Kidney capillary endothelial cell (primary cell): ENCODE measurements at regions not wholly inside any gene's neighbourhood (a gene's known extent, or its start where the extent isn't known, plus 50 kb on each side); places are given as distances from the start of the nearest gene placed in this dataset.

Experiments used
- DNase-seq: peaks from one replicate; pipeline ENCODE4 v3.0.0-alpha.2; 2018; ENCODE audit warnings: low spot score

DNA sequence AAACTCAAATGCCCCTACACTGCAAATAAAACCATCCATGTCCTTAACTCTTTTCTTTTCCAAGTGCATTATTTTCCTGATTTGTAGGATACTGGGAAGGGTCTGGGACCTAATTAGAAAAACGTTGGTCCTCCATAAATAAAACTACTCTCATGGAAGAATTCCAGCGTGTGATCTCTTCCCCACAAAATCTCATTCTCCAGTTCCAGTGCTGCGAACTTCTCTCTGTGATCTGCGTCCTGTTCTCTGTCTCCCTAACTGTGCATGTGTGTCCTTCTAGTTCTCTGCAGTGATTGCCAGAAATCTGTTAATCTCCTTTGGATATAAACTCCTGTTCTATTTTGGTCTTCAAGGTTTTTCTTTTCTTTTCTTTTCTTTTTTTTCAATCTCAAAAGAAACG lies 148.1 kb downstream of the BBOX1 start:
- DNase-seq: no peak

DNA sequence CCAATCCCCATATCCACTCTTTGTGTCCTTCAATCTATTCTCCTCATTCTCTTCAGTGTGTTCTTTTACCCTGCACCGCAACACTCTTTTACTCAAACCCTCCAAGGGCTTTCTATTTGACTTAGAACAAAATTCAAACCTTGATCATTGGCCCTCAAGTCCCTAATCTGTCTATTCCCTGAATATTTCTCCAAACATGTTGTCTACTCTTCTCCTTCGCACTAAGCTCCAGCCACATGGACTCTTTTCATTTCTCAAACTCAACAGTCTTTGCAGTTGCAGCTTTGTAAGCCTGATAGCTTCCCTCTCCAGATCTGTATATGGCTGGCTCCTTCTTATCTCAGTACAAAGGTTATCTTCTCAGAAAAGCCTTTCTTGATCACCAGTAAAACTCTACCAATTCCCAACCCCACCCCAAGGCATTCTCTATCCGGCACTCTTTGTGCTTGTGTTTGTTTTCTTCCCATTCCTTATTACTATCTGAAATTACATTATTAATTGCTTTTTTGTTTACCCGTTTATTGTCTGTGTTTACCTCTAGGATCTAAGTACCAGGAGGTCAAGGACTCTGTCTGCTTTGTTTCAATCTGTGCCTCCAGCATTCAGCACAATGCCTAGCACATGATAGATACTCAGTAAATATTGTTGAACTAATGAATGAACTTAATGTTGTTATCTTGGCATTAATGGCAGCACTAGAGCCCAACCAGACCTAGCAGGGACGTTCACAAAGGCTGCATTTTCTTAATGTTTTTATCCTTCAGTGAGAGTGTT lies 147.4 kb downstream of the BBOX1 start:
- DNase-seq: no peak

DNA sequence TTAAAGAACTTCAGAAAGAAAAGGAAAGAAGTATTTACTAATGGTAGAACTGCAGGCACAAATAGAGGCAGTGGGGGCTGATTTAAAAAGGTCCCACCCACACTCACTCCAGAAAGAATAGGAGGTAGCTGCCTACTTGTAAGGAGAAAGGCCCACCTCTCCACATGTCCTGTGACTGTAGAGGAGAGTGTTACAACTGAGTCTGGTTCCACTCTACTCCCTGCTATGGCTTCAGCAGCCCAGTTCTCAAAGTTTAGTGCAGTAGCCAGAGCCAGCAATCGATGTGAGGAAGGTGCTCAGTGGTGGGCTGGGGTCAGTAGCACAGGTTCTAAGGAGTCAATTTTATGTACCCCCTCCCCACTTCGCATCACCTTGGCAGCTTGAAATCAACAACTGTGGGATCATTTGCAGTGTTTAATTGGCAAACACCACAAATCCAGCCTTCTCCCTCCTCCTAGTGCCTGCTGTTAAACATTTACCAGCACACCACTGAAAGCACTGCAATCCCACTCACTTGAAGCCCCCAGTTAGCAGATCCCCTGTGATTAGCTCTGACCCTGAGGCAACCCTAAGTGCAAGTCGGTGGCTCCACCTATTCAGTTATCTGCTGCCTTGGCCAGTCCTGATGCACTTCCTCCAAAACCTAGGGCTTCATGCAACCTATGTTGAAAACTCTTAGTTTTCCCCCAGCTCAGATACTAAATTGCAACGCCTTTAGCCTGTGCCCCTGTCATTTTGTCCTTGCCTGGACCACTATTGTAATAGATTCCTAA lies 146.6 kb downstream of the BBOX1 start:
- DNase-seq: no peak

DNA sequence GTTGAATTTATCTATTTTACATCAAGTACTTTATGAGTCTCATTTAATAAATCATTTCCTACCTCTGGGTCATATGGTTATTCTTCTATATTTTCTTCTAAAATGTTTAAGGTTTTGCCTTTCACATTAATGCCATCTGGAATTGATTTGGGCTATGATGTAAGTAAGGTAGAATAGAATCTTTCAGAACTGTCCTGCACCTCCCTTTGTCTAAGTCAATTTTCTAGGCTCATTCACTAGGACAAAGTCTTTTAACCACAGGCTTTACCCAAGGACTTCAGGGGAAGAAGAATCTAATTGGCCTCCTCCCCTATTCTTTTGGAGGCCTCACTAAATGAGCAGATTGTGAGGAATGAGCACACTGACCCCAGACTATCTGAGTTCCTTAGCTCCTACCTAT lies 146.0 kb downstream of the BBOX1 start:
- DNase-seq: no peak

DNA sequence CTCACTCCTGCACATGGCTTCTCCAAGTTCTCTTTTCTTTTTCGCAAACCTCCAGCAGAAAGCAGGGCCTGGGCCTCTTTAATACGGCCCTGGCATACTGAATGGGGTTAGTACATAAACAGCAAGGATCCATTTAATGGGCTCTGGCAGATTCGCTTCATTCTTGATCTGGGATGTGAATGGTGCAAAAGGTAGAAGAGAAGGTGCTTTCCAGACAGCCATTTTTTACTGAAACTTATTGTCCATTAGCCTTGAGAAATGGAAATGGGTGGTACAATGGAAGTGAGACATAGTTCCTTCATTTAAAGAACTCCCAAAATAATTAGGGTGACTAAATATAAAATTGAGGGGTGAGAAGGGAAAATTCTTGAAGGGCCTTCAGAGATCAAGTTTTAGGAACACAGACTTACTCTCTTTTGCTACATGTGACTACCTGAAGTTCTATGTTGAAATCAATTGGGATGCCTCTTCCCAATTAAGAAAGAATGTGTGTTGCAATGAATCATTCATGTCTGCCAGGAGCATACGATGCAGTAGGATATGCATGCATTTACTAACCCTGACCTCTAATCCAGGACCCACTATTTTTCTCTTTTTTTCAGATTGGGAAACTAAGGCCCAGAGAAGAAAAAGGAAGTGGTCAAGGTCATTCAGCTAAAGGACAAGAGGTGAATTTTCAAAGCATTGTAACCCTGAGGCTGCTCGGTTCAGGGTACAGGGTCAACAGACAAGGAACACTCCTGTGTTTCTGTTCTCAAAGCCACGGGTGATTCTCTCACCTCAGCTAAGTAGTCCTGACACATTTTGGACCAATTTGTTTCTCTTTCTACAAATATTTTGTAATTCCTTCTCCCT lies 144.1 kb downstream of the BBOX1 start:
- DNase-seq: no peak

DNA sequence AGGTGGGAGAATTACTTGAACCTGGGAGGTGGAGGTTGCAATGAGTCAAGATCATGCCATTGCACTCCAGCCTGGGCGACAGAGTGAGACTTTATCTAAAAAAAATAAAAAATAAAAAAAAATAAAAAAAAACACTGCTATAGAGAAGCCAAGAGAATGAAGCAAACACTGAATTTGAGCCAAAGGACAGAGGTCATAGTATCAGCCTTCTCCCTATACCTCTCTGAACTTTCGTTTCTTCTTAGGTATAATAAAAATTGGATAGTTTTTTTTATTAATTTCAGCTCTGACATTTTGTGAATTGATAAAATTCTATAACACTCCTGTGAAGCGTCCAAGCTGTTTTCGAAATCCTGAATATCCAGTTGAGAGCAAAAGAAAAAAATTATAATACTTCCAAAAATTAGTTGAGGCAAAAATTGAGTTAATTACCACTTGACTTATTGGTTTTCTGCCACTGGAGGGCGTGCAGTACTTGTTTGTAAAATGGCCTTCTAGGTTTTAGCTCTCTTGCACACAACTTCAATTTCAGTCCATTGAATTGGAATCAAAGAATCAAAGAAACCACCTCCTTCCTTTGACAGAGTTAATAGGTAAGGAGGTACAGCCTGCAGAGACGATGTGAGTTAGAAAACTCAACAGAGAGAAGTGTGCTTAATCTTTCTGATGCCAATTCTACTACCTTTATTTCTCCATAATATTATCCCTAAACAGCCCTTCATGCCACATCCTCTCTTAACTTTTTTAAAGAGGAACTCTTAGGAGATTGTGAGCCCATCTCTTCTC lies 143.2 kb downstream of the BBOX1 start:
- peak; percentile 65 for DNase-seq

DNA sequence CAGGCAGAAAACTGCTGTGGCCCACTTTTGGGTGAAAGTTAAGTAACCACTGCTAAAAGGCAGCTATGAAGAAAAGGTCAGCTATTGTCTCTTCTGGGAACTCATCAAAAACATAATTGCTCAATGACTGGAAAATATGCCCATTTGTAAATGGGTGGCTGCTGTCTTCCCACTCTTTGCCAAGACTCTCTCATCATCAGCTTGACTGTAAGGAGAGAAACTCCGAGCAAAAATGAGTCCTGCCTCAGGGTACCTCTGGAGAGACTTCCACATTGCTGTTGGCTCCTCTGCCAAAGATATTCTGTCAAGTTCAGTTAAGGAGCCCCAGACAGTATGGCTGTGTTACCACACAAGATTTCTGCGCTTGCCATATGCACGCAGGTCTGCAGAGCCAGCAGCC lies 138.7 kb downstream of the BBOX1 start:
- no peak for DNase-seq

DNA sequence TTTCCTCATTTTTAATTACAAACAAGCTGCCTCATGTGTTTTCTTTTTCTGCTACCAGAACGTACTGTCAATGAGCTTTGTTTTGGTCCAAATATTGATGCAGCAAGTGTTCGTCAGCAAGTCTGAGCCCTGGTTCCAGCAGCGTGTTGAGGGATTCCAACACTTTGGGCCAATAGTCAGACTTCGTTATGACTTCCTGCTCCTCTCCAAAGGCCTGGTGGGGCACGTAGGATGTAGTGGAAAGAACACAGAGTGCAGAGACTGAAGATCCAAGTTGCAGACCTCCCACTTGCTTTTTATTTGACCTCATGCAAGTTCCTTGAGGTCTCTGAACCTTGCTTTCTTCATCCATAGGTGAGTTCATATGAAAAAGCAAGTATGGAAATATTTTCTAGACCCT lies 138.2 kb downstream of the BBOX1 start:
- DNase-seq: no peak
